SK-N-SH treated with all-trans-retinoic acid at 6 μM for 48 hours (cell line): ENCODE measurements at regions not wholly inside any gene's neighbourhood (a gene's known extent, or its start where the extent isn't known, plus 50 kb on each side); places are given as distances from the start of the nearest gene placed in this dataset.

Experiments used
- ATAC-seq: fragments of 200-7000 bp; cut with Tn5 transposase; 3 replicates; pipeline ENCODE4 v1.9.1; 2020; ENCODE audit warnings: mild to moderate bottlenecking, moderate library complexity
- ARNTL ChIP-seq: fragments of 450-650 bp; formaldehyde crosslinking; IDR thresholded peaks from 2 replicates; pipeline ENCODE4 v1.5.0; 2020; ENCODE audit warnings: low read depth, mild to moderate bottlenecking, moderate library complexity, borderline replicate concordance
- BACH2 ChIP-seq: fragments of 250-450 bp; sonication (Bioruptor Pico); IDR thresholded peaks from 2 replicates; pipeline ENCODE4 v1.9.0; 2021; ENCODE audit warnings: mild to moderate bottlenecking, borderline replicate concordance
- CSDC2 ChIP-seq: fragments of 250-450 bp; sonication (Bioruptor Pico); IDR thresholded peaks from 2 replicates; pipeline ENCODE4 v1.5.0; 2020; ENCODE audit warnings: mild to moderate bottlenecking, moderate library complexity
- ESRRG ChIP-seq: fragments of 250-450 bp; sonication (Bioruptor Pico); IDR thresholded peaks from 2 replicates; pipeline ENCODE4 v1.6.1; 2021; ENCODE audit warnings: mild to moderate bottlenecking
- GLIS3 ChIP-seq: fragments of 250-450 bp; sonication (Bioruptor Pico); IDR thresholded peaks from 2 replicates; pipeline ENCODE4 v1.5.0; 2020; ENCODE audit warnings: mild to moderate bottlenecking, moderate library complexity
- ISL1 ChIP-seq: fragments of 250-450 bp; sonication (Bioruptor Pico); IDR thresholded peaks from 2 replicates; pipeline ENCODE4 v2.1.2; 2022; ENCODE audit warnings: mild to moderate bottlenecking, moderate library complexity
- PPARA ChIP-seq: fragments of 250-450 bp; sonication (Bioruptor Pico); IDR thresholded peaks from 2 replicates; pipeline ENCODE4 v1.5.0; 2020; ENCODE audit warnings: mild to moderate bottlenecking, borderline replicate concordance
- RARB ChIP-seq: fragments of 250-450 bp; sonication (Bioruptor Pico); IDR thresholded peaks from 2 replicates; pipeline ENCODE4 v1.8.0; 2021; ENCODE audit warnings: mild to moderate bottlenecking, moderate library complexity
- SNAI2 ChIP-seq: fragments of 250-450 bp; sonication (Bioruptor Pico); IDR thresholded peaks from 2 replicates; pipeline ENCODE4 v1.5.0; 2020; ENCODE audit warnings: mild to moderate bottlenecking, moderate library complexity
- TCF4 ChIP-seq: fragments of 250-450 bp; sonication (Bioruptor Pico); IDR thresholded peaks from 2 replicates; pipeline ENCODE4 v1.8.0; 2021; ENCODE audit warnings: mild to moderate bottlenecking, moderate library complexity, borderline replicate concordance
- TOX ChIP-seq: fragments of 250-450 bp; sonication (Bioruptor Pico); IDR thresholded peaks from 2 replicates; pipeline ENCODE4 v1.8.0; 2021; ENCODE audit warnings: mild to moderate bottlenecking, moderate library complexity, borderline replicate concordance
- TSHZ2 ChIP-seq: fragments of 250-450 bp; sonication (Bioruptor Pico); IDR thresholded peaks from 2 replicates; pipeline ENCODE4 v1.5.0; 2020; ENCODE audit warnings: mild to moderate bottlenecking, moderate library complexity
- ZFP3 ChIP-seq: fragments of 250-450 bp; sonication (Bioruptor Pico); IDR thresholded peaks from 2 replicates; pipeline ENCODE4 v1.5.0; 2020; ENCODE audit warnings: mild to moderate bottlenecking, moderate library complexity
- ZFP30 ChIP-seq: fragments of 450-650 bp; formaldehyde crosslinking; IDR thresholded peaks from 2 replicates; pipeline ENCODE4 v1.5.0; 2022; ENCODE audit warnings: mild to moderate bottlenecking, moderate library complexity
- ZNF8 ChIP-seq: fragments of 450-650 bp; formaldehyde crosslinking; IDR thresholded peaks from 2 replicates; pipeline ENCODE4 v1.5.0; 2020; ENCODE audit warnings: mild to moderate bottlenecking, moderate library complexity
- TF ChIP-seq, protein P1 (sequence below): fragments of 250-450 bp; sonication (Bioruptor Pico); IDR thresholded peaks from 2 replicates; pipeline ENCODE4 v1.5.1; 2020; ENCODE audit warnings: low read depth, mild to moderate bottlenecking, moderate library complexity
- TF ChIP-seq, protein P2 (sequence below): fragments of 250-450 bp; sonication (Bioruptor Pico); IDR thresholded peaks from 2 replicates; pipeline ENCODE4 v1.8.0; 2020; ENCODE audit warnings: mild to moderate bottlenecking, moderate library complexity, borderline replicate concordance
- TF ChIP-seq, protein P3 (sequence below): fragments of 250-450 bp; sonication (Bioruptor Pico); IDR thresholded peaks from 2 replicates; pipeline ENCODE4 v1.8.0; 2021; ENCODE audit warnings: low read depth, mild to moderate bottlenecking, moderate library complexity, borderline replicate concordance
- TF ChIP-seq, protein P4 (sequence below): fragments of 250-450 bp; sonication (Bioruptor Pico); IDR thresholded peaks from 2 replicates; pipeline ENCODE4 v1.5.1; 2021; ENCODE audit warnings: mild to moderate bottlenecking, moderate library complexity

GRCh38 chr2:66790651-66791181 is 355.8 kb downstream of the MEIS1 start:
- ATAC-seq: no peak
- TF ChIP-seq, protein P1, sequence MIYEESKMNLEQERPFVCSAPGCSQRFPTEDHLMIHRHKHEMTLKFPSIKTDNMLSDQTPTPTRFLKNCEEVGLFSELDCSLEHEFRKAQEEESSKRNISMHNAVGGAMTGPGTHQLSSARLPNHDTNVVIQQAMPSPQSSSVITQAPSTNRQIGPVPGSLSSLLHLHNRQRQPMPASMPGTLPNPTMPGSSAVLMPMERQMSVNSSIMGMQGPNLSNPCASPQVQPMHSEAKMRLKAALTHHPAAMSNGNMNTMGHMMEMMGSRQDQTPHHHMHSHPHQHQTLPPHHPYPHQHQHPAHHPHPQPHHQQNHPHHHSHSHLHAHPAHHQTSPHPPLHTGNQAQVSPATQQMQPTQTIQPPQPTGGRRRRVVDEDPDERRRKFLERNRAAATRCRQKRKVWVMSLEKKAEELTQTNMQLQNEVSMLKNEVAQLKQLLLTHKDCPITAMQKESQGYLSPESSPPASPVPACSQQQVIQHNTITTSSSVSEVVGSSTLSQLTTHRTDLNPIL (CRISPR knock-in tag): no peak
- TF ChIP-seq TSHZ2 (CRISPR knock-in tag) (no peak), ISL1 (CRISPR knock-in tag) (no peak), TCF4 (CRISPR knock-in tag) (no peak), ZFP30 (CRISPR knock-in tag) (no peak), ZFP3 (CRISPR knock-in tag) (no peak), SNAI2 (no peak), CSDC2 (CRISPR knock-in tag) (no peak)

DNA sequence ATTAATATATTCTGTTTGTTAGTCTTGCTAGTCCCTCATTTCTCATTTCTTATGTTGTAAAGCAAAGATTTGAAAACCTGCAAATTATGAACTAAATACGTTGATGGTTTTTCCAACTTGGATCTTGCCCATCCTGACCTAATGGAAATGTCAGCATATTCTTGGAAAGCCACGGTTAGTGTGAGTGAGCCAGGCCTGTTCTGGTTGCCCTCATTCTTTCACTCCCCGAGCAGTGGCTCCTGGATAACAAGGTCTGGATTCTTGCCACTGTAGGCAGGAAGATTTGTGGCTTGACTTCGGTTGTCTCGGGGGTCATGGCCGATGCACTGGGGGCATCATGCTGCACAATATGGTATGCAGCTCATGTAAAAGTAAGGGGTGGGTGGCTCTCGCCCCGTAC is 359.1 kb downstream of the MEIS1 start:
- ATAC-seq: no peak
- TF ChIP-seq RARB (CRISPR knock-in tag) (no peak), ESRRG (CRISPR knock-in tag) (no peak), PPARA (CRISPR knock-in tag) (no peak), GLIS3 (no peak), TSHZ2 (CRISPR knock-in tag) (no peak), ARNTL (CRISPR knock-in tag) (no peak), CSDC2 (CRISPR knock-in tag) (no peak), ZFP30 (CRISPR knock-in tag) (no peak)
- TF ChIP-seq, protein P2, sequence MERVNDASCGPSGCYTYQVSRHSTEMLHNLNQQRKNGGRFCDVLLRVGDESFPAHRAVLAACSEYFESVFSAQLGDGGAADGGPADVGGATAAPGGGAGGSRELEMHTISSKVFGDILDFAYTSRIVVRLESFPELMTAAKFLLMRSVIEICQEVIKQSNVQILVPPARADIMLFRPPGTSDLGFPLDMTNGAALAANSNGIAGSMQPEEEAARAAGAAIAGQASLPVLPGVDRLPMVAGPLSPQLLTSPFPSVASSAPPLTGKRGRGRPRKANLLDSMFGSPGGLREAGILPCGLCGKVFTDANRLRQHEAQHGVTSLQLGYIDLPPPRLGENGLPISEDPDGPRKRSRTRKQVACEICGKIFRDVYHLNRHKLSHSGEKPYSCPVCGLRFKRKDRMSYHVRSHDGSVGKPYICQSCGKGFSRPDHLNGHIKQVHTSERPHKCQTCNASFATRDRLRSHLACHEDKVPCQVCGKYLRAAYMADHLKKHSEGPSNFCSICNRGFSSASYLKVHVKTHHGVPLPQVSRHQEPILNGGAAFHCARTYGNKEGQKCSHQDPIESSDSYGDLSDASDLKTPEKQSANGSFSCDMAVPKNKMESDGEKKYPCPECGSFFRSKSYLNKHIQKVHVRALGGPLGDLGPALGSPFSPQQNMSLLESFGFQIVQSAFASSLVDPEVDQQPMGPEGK: no peak
- TF ChIP-seq, protein P1 (CRISPR knock-in tag): no peak

DNA sequence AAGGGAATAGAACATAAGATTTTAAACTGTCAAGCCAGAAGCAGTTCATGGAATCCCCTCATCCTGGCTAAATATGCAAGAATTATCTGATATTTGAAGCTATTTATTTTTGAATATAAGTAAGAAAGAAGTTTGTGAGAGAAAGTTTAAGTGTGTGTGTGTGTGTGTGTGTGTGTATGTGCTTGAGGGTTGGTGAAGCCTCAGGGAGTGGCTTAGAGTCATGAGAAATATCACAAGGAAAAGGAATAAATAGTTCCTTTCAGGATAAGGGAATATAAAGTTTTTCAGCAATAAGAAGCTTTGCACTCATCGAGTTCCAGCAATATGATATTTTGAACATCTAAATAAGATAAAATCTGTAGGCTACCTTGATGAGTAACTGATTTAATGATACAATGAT is 359.6 kb downstream of the MEIS1 start:
- no peak for ATAC-seq
- TF ChIP-seq BACH2 (CRISPR knock-in tag) (no peak), ZNF8 (CRISPR knock-in tag) (no peak)
- TF ChIP-seq, all 23 proteins: peak for 0

GRCh38 chr2:66802877-66803276 is 368.0 kb downstream of the MEIS1 start:
- no peak for ATAC-seq
- TF ChIP-seq TOX (CRISPR knock-in tag) (no peak), SNAI2 (no peak), BACH2 (CRISPR knock-in tag) (no peak), TCF4 (CRISPR knock-in tag) (no peak), ZFP3 (CRISPR knock-in tag) (no peak), CSDC2 (CRISPR knock-in tag) (no peak), RARB (CRISPR knock-in tag) (no peak), ESRRG (CRISPR knock-in tag) (no peak)
- TF ChIP-seq, protein P3, sequence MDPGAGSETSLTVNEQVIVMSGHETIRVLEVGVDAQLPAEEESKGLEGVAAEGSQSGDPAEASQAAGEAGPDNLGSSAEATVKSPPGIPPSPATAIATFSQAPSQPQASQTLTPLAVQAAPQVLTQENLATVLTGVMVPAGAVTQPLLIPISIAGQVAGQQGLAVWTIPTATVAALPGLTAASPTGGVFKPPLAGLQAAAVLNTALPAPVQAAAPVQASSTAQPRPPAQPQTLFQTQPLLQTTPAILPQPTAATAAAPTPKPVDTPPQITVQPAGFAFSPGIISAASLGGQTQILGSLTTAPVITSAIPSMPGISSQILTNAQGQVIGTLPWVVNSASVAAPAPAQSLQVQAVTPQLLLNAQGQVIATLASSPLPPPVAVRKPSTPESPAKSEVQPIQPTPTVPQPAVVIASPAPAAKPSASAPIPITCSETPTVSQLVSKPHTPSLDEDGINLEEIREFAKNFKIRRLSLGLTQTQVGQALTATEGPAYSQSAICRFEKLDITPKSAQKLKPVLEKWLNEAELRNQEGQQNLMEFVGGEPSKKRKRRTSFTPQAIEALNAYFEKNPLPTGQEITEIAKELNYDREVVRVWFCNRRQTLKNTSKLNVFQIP: no peak
- TF ChIP-seq, protein P4, sequence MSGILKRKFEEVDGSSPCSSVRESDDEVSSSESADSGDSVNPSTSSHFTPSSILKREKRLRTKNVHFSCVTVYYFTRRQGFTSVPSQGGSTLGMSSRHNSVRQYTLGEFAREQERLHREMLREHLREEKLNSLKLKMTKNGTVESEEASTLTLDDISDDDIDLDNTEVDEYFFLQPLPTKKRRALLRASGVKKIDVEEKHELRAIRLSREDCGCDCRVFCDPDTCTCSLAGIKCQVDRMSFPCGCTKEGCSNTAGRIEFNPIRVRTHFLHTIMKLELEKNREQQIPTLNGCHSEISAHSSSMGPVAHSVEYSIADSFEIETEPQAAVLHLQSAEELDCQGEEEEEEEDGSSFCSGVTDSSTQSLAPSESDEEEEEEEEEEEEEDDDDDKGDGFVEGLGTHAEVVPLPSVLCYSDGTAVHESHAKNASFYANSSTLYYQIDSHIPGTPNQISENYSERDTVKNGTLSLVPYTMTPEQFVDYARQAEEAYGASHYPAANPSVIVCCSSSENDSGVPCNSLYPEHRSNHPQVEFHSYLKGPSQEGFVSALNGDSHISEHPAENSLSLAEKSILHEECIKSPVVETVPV: no peak
- TF ChIP-seq, protein P1 (CRISPR knock-in tag): no peak
